ENCODE measurements at regions not wholly inside any gene's neighbourhood (a gene's known extent, or its start where the extent isn't known, plus 50 kb on each side); places are given as distances from the start of the nearest gene placed in this dataset.
A peak's percentile ranks its signal among the peaks of the same experiment; 100 is the strongest.

- Histone ChIP-seq H4K20me1 (replicated peaks; ENCODE audit: control insufficient read depth, extremely low read depth, insufficient read depth, low read length) (no peaks in the 10 kb centered on the region), H3K4me3 (replicated peaks in 1 of 3; ENCODE audit: insufficient read depth in 1 of 3, low read depth in 1 of 3, low read length in 3 of 3) (no peak overlapping the region), H3K9me3 (replicated peaks; ENCODE audit: control insufficient read depth, insufficient read depth, low read length) (no peaks in the 10 kb centered on the region), H3K9me1 (replicated peaks; ENCODE audit: control insufficient read depth, extremely low read depth, insufficient read depth, low read length) (no peaks in the 10 kb centered on the region), H3K27me3 (ENCODE audit: control insufficient read depth in 2 of 2, insufficient read depth in 2 of 2, low read length in 2 of 2) (no peaks in the 10 kb centered on the region), H3K79me2 (ENCODE audit: control insufficient read depth, insufficient read depth, low read length) (no peaks in the 10 kb centered on the region), H3K4me1 (ENCODE audit: control insufficient read depth, extremely low read depth, insufficient read depth, low read length) (no peaks in the 10 kb centered on the region), H3K27ac (ENCODE audit: insufficient read depth, low read depth, low read length) (no peak overlapping the region), H3K9ac (replicated peaks; ENCODE audit: extremely low read depth, insufficient read depth, low read length) (no peak overlapping the region), H3K4me2 (ENCODE audit: insufficient read depth, low read length) (no peak overlapping the region), H2AFZ (ENCODE audit: low read depth, low read length) (no peak overlapping the region), H3K36me3 (ENCODE audit: control insufficient read depth in 2 of 2, extremely low read depth in 1 of 2, insufficient read depth in 2 of 2, low read length in 2 of 2) (no peaks in the 10 kb centered on the region)
- ChIA-PET CTCF (interaction anchor here (0.8 kb wide), 1 partner anchor 1033 kb away, joined by 3 read pairs; no protein-coding TSS in a partner anchor), POLR2A (no interaction called here)
- intact Hi-C loops (cut with micrococcal nuclease): no loop called here
- TF ChIP-seq MYC (IDR thresholded peaks at IDR 0.05; ENCODE audit: low read depth, low read length) (no peak), POLR2A (IDR thresholded peaks at IDR 0.05; ENCODE audit: low read depth, low read length) (no peak), EZH2 (IDR thresholded peaks at IDR 0.05; ENCODE audit: borderline replicate concordance, low read depth, low read length, severe bottlenecking) (no peak), FOS (IDR thresholded peaks at IDR 0.05; ENCODE audit: borderline replicate concordance, insufficient read depth, low read length) (no peak)
- TF ChIP-seq, protein P1, sequence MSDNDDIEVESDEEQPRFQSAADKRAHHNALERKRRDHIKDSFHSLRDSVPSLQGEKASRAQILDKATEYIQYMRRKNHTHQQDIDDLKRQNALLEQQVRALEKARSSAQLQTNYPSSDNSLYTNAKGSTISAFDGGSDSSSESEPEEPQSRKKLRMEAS (IDR thresholded peaks at IDR 0.05; ENCODE audit: insufficient read depth, insufficient read length): no peak
- dilution Hi-C loops (cut with MboI; ENCODE audit: extremely low pct_ligation_motif_present, low sequenced_read_pairs): no loop called here
- no TSS peak for BruUV-seq (replicated peaks)
- FAIRE-seq (no peak), DNase-seq (ENCODE audit: low read depth, low spot score) (no peak)
These were observed 463.0 kb upstream of the KLHL1 start for GRCh38 chr13:70571221-70571620.

- TF ChIP-seq MYC (IDR thresholded peaks at IDR 0.05; ENCODE audit: low read depth, low read length): no peak
- no peak for TF ChIP-seq FOS (IDR thresholded peaks at IDR 0.05; ENCODE audit: borderline replicate concordance, insufficient read depth, low read length)
- TF ChIP-seq, protein P2, sequence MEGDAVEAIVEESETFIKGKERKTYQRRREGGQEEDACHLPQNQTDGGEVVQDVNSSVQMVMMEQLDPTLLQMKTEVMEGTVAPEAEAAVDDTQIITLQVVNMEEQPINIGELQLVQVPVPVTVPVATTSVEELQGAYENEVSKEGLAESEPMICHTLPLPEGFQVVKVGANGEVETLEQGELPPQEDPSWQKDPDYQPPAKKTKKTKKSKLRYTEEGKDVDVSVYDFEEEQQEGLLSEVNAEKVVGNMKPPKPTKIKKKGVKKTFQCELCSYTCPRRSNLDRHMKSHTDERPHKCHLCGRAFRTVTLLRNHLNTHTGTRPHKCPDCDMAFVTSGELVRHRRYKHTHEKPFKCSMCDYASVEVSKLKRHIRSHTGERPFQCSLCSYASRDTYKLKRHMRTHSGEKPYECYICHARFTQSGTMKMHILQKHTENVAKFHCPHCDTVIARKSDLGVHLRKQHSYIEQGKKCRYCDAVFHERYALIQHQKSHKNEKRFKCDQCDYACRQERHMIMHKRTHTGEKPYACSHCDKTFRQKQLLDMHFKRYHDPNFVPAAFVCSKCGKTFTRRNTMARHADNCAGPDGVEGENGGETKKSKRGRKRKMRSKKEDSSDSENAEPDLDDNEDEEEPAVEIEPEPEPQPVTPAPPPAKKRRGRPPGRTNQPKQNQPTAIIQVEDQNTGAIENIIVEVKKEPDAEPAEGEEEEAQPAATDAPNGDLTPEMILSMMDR (IDR thresholded peaks at IDR 0.05; ENCODE audit: extremely low read depth in 1 of 2, insufficient read depth in 1 of 2, low read depth in 1 of 2, low read length in 2 of 2): peak; percentile 35 to 48
- Histone ChIP-seq H2AFZ (ENCODE audit: low read depth, low read length) (no peak overlapping the region), H3K9me3 (replicated peaks; ENCODE audit: control insufficient read depth, insufficient read depth, low read length) (no peaks in the 10 kb centered on the region), H3K36me3 (ENCODE audit: control insufficient read depth in 2 of 2, extremely low read depth in 1 of 2, insufficient read depth in 2 of 2, low read length in 2 of 2) (no peaks in the 10 kb centered on the region), H3K9ac (replicated peaks; ENCODE audit: extremely low read depth, insufficient read depth, low read length) (no peak overlapping the region), H3K27me3 (ENCODE audit: control insufficient read depth in 2 of 2, insufficient read depth in 2 of 2, low read length in 2 of 2) (no peaks in the 10 kb centered on the region), H3K27ac (ENCODE audit: insufficient read depth, low read depth, low read length) (no peak overlapping the region), H4K20me1 (replicated peaks; ENCODE audit: control insufficient read depth, extremely low read depth, insufficient read depth, low read length) (no peaks in the 10 kb centered on the region), H3K4me1 (ENCODE audit: control insufficient read depth, extremely low read depth, insufficient read depth, low read length) (no peaks in the 10 kb centered on the region), H3K4me2 (ENCODE audit: insufficient read depth, low read length) (no peak overlapping the region), H3K4me3 (replicated peaks in 1 of 3; ENCODE audit: insufficient read depth in 1 of 3, low read depth in 1 of 3, low read length in 3 of 3) (no peak overlapping the region), H3K9me1 (replicated peaks; ENCODE audit: control insufficient read depth, extremely low read depth, insufficient read depth, low read length) (no peaks in the 10 kb centered on the region), H3K79me2 (ENCODE audit: control insufficient read depth, insufficient read depth, low read length) (no peaks in the 10 kb centered on the region)
- ChIA-PET POLR2A (no interaction called here), CTCF (interaction anchor here (3.8 kb wide), 1 partner anchor 1031 kb away, joined by 33 read pairs; no protein-coding TSS in a partner anchor)
- BruUV-seq (replicated peaks): no TSS peak
- dilution Hi-C loops (cut with MboI; ENCODE audit: extremely low pct_ligation_motif_present, low sequenced_read_pairs): no loop called here
- DNase-seq (ENCODE audit: low read depth, low spot score) (peak; percentile 68), FAIRE-seq (no peak)
- intact Hi-C loops (cut with micrococcal nuclease): loop anchor here (1.0 to 5.0 kb wide), 4 partner anchors 228 to 1031 kb away; no protein-coding TSS in a partner anchor
These were observed 460.3 kb upstream of the KLHL1 start for GRCh38 chr13:70568571-70568970.
